ENCODE measurements at regions not wholly inside any gene's neighbourhood (a gene's known extent, or its start where the extent isn't known, plus 50 kb on each side); places are given as distances from the start of the nearest gene placed in this dataset.

DNA sequence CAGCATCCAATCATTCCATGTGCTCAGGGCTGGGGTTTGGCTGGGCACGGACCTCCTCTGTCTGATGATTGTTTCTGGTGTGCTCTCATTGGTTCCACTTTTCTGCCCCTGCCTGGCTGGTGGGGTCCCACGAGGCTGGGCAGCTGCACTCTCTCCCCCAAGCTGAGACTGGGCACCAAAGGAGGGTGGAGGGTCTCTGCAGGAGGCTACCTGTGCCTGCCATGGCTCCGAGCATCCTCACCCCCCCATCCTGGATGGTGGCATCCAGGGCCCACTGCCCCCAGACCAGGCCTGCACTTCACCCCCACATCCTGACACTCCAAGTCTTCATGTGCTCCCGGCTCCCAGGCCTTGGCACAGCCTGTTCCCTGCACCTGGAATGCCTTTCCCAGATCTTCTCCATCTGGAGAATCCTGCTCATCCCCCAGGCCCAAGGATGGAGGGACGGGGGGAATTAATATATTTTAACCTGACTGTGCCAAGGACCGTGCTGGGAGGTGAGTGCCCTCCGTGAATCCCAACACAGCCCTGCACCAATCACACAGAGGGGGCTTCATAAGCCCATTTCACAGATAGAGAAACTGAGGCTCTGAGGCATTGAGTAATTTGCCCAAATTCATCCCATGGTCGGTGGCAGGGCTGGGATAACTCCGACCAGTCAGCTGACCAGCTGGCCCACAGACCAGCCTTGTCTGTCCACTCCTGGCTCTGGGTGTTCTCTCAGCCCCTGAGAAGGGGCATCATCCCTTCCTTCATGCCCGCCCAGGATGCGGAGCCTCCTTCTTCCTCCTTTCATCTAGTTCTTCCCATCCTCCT, 403.4 kb downstream of the MATN1 start:
- DNase-seq (ENCODE audit: low read depth, low spot score), result no peak
- TF ChIP-seq EZH2 (IDR thresholded peaks at IDR 0.05; ENCODE audit: low read length), result no peak
- TF ChIP-seq, protein P1, sequence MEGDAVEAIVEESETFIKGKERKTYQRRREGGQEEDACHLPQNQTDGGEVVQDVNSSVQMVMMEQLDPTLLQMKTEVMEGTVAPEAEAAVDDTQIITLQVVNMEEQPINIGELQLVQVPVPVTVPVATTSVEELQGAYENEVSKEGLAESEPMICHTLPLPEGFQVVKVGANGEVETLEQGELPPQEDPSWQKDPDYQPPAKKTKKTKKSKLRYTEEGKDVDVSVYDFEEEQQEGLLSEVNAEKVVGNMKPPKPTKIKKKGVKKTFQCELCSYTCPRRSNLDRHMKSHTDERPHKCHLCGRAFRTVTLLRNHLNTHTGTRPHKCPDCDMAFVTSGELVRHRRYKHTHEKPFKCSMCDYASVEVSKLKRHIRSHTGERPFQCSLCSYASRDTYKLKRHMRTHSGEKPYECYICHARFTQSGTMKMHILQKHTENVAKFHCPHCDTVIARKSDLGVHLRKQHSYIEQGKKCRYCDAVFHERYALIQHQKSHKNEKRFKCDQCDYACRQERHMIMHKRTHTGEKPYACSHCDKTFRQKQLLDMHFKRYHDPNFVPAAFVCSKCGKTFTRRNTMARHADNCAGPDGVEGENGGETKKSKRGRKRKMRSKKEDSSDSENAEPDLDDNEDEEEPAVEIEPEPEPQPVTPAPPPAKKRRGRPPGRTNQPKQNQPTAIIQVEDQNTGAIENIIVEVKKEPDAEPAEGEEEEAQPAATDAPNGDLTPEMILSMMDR (optimal IDR thresholded peaks at IDR 0.05 in 1 of 3, IDR thresholded peaks at IDR 0.05 in 1 of 3, conservative IDR thresholded peaks at IDR 0.05 in 1 of 3; ENCODE audit: extremely low read depth in 1 of 3, insufficient read depth in 2 of 3, low read length in 3 of 3), result no peak
- H3K9me3 ChIP-seq (ENCODE audit: control insufficient read depth, low read depth, low read length), result no peaks in the 10 kb centered on the region
- H4K20me1 ChIP-seq (ENCODE audit: control insufficient read depth, extremely low read depth, insufficient read depth, low read length), result no peaks in the 10 kb centered on the region
- dilution Hi-C loops (cut with MboI; ENCODE audit: extremely low pct_ligation_motif_present, low sequenced_read_pairs), result no loop called here
- H2AFZ ChIP-seq (ENCODE audit: control insufficient read depth, low read length), result no peak overlapping the region
- H3K9ac ChIP-seq (ENCODE audit: control insufficient read depth, extremely low read depth, insufficient read depth, low read length), result no peak overlapping the region
- H3K79me2 ChIP-seq (ENCODE audit: control insufficient read depth, insufficient read depth, low read length), result no peaks in the 10 kb centered on the region
- H3K4me1 ChIP-seq (ENCODE audit: control insufficient read depth, extremely low read depth, insufficient read depth, low read length), result no peaks in the 10 kb centered on the region
- no peaks in the 10 kb centered on the region for H3K36me3 ChIP-seq (ENCODE audit: control insufficient read depth in 2 of 2, extremely low read depth in 1 of 2, insufficient read depth in 2 of 2, low read length in 2 of 2)
- FAIRE-seq, result no peak
- peaks cover 9% of the 10 kb centered on the region for H3K27me3 ChIP-seq (ENCODE audit: control insufficient read depth, extremely low read depth, insufficient read depth, low read length)
- H3K27ac ChIP-seq (ENCODE audit: control insufficient read depth, insufficient read depth, low read length), result no peak overlapping the region
- no peaks in the 10 kb centered on the region for H3K9me1 ChIP-seq (ENCODE audit: control insufficient read depth, extremely low read depth, insufficient read depth, low read length)
- no peak overlapping the region for H3K4me3 ChIP-seq (ENCODE audit: control insufficient read depth in 2 of 3, extremely low read depth in 1 of 3, insufficient read depth in 2 of 3, low read depth in 1 of 3, low read length in 3 of 3)
- no peak overlapping the region for H3K4me2 ChIP-seq (ENCODE audit: control insufficient read depth, extremely low read depth, insufficient read depth, low read depth, low read length)

DNA sequence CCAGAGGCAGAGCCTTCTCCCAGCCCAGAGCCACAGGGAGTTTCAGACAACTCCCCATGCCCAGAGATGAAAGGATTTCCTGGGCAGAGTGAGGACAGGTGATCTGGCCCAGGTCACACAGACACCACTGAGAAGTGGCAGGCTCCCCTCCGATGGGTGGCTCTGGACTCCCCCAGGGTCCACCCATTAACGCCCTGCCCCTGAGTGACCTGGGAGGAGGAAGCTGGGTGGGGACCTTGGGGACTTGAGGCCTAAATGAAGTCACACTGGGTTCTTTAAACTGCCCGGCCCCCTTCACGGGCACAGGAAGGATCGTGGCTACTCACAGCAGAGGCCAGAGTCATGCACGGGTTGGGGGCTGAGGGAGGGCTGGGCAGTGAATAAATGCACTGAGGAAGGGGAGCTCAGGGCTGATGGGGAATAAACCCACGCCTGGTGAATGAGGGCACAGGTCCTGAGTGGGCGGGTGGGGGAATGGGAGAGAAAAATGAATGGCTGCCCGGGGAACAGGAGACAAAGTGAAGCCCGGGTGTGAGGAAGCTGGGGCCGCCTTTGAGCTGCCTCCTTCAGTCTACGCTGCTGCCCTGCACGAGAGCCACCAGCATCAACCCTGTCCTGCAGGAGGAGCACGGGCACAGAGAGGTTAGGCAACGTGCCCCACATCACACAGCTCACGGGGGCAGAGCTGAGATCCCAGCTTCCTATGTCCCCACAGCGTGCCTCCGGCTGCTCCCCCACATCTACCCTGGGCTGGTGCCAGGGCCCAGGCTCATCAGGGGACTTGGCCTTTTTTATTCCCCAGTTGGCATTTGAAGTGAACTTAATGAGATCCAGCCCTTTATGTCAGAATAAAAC, 404.3 kb downstream of the MATN1 start:
- Histone ChIP-seq H3K36me3 (ENCODE audit: control insufficient read depth in 2 of 2, extremely low read depth in 1 of 2, insufficient read depth in 2 of 2, low read length in 2 of 2) (no peaks in the 10 kb centered on the region), H3K27ac (ENCODE audit: control insufficient read depth, insufficient read depth, low read length) (no peak overlapping the region), H3K4me1 (ENCODE audit: control insufficient read depth, extremely low read depth, insufficient read depth, low read length) (no peaks in the 10 kb centered on the region), H3K79me2 (ENCODE audit: control insufficient read depth, insufficient read depth, low read length) (no peaks in the 10 kb centered on the region), H3K9ac (ENCODE audit: control insufficient read depth, extremely low read depth, insufficient read depth, low read length) (no peak overlapping the region), H3K9me1 (ENCODE audit: control insufficient read depth, extremely low read depth, insufficient read depth, low read length) (no peaks in the 10 kb centered on the region), H3K4me2 (ENCODE audit: control insufficient read depth, extremely low read depth, insufficient read depth, low read depth, low read length) (no peak overlapping the region), H4K20me1 (ENCODE audit: control insufficient read depth, extremely low read depth, insufficient read depth, low read length) (no peaks in the 10 kb centered on the region), H3K9me3 (ENCODE audit: control insufficient read depth, low read depth, low read length) (no peaks in the 10 kb centered on the region), H2AFZ (ENCODE audit: control insufficient read depth, low read length) (no peak overlapping the region), H3K27me3 (ENCODE audit: control insufficient read depth, extremely low read depth, insufficient read depth, low read length) (peaks cover 14% of the 10 kb centered on the region), H3K4me3 (ENCODE audit: control insufficient read depth in 2 of 3, extremely low read depth in 1 of 3, insufficient read depth in 2 of 3, low read depth in 1 of 3, low read length in 3 of 3) (no peak overlapping the region)
- FAIRE-seq (no peak), DNase-seq (ENCODE audit: low read depth, low spot score) (no peak)
- dilution Hi-C loops (cut with MboI; ENCODE audit: extremely low pct_ligation_motif_present, low sequenced_read_pairs), result no loop called here
- TF ChIP-seq, protein P1 (optimal IDR thresholded peaks at IDR 0.05 in 1 of 3, IDR thresholded peaks at IDR 0.05 in 1 of 3, conservative IDR thresholded peaks at IDR 0.05 in 1 of 3; ENCODE audit: extremely low read depth in 1 of 3, insufficient read depth in 2 of 3, low read length in 3 of 3), result no peak
- TF ChIP-seq EZH2 (IDR thresholded peaks at IDR 0.05; ENCODE audit: low read length), result no peak

Measured in keratinocyte (primary cell).